Prostate gland (tissue), 2 donors: ENCODE measurements at regions not wholly inside any gene's neighbourhood (a gene's known extent, or its start where the extent isn't known, plus 50 kb on each side); places are given as distances from the start of the nearest gene placed in this dataset.

Source experiments
- CTCF ChIP-seq, 4 experiments: fragments of 200-600 bp in 2 of 4; fragments of 450-650 bp in 2 of 4; sonication (generic) in 2 of 4; IDR thresholded peaks; 1 replicate in 3 of 4; 2 replicates in 1 of 4; pipeline ENCODE4 v1.5.1; 2016 to 2019; ENCODE audit warnings: antibody characterized with exemption in 4 of 4, mild to moderate bottlenecking in 2 of 4, moderate library complexity in 2 of 4
- POLR2A ChIP-seq: fragments of 450-650 bp; IDR thresholded peaks from one replicate; pipeline ENCODE4 v1.6.1; 2016; ENCODE audit warnings: antibody characterized with exemption, mild to moderate bottlenecking

DNA sequence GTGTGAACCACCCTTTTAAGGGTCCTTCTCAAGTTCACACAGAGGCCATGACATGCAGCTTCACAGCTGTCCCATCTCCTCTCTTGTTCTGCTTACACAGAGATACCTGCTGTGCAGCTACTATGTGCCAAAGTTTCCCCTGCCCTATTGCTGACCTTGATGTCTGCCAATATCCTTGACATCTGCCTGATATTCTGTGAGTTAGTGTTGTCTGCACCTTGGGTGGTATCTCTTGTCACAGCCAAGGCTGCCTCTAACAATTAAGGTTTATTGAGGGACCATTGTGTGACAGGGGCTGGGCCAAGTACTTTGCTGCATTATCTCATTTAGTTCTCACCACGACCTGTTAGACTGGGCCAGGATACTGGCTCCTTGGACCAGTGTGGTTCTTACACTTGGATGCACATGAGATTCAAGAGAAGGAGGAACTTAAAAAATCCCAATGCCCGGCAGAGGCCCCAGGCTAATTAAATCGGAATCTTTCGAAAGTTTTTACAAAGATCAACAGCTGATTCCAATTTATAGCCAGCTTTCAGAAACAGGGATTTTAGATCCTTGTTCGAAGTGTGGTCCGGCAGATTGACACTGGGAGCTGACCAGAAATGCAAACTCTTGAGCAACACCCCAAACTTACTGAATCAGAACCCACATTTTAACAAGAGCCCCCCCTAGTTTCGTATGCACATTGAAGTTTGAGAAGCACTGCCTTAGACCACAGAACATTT, 178.6 kb downstream of the SATB1 start:
- no peak for TF ChIP-seq POLR2A
- no peak for TF ChIP-seq CTCF (IDR thresholded peaks at IDR 0.05)
